ENCODE measurements at regions not wholly inside any gene's neighbourhood (a gene's known extent, or its start where the extent isn't known, plus 50 kb on each side); places are given as distances from the start of the nearest gene placed in this dataset.

GRCh38 chr5:158145827-158146226 is 286.9 kb upstream of the CLINT1 start:
- DNase-seq = no peak

- DNase-seq = no peak
Observed at GRCh38 chr5:158143081-158143480, 284.1 kb upstream of the CLINT1 start.

- DNase-seq = peak; percentile 95
Observed at GRCh38 chr5:158142156-158142555, 283.2 kb upstream of the CLINT1 start.

- DNase-seq = peak; percentile 80
Observed at GRCh38 chr5:158140120-158140731, 281.3 kb upstream of the CLINT1 start.

- DNase-seq = peak; percentile 95
Observed at GRCh38 chr5:158139161-158139560, 280.2 kb upstream of the CLINT1 start.

GRCh38 chr5:158135682-158136179 is 276.8 kb upstream of the CLINT1 start:
- DNase-seq = no peak

- peak; percentile 66 for DNase-seq
Observed at GRCh38 chr5:158133369-158133768, 274.4 kb upstream of the CLINT1 start.

- no peak for DNase-seq
Observed at GRCh38 chr5:158127536-158127935, 268.6 kb upstream of the CLINT1 start.

GRCh38 chr5:158126442-158127405 is 267.8 kb upstream of the CLINT1 start:
- no peak for DNase-seq

- no peak for DNase-seq
Observed at GRCh38 chr5:158124606-158125316, 265.8 kb upstream of the CLINT1 start.

- no peak for DNase-seq
Observed at GRCh38 chr5:158123595-158123994, 264.6 kb upstream of the CLINT1 start.

GRCh38 chr5:158121678-158122077 is 262.7 kb upstream of the CLINT1 start:
- DNase-seq = no peak

GRCh38 chr5:158120760-158121159 is 261.8 kb upstream of the CLINT1 start:
- peak; percentile 51 for DNase-seq

- peak; percentile 96 for DNase-seq
Observed at GRCh38 chr5:158119961-158120723, 261.2 kb upstream of the CLINT1 start.

GRCh38 chr5:158117467-158118160 is 258.7 kb upstream of the CLINT1 start:
- peak; percentile 71 for DNase-seq

GRCh38 chr5:158116965-158117364 is 258.0 kb upstream of the CLINT1 start:
- peak; percentile 38 for DNase-seq

GRCh38 chr5:158115468-158115867 is 256.5 kb upstream of the CLINT1 start:
- peak; percentile 29 for DNase-seq

- no peak for DNase-seq
Observed at GRCh38 chr5:158108177-158108576, 249.2 kb upstream of the CLINT1 start.

- DNase-seq = no peak
Observed at GRCh38 chr5:158100373-158100888, 241.5 kb upstream of the CLINT1 start.

GRCh38 chr5:158099571-158100105 is 240.7 kb upstream of the CLINT1 start:
- DNase-seq = no peak

- DNase-seq = no peak
Observed at GRCh38 chr5:158096835-158097234, 237.9 kb upstream of the CLINT1 start.
